DOHH2 (cell line): ENCODE measurements at regions not wholly inside any gene's neighbourhood (a gene's known extent, or its start where the extent isn't known, plus 50 kb on each side); places are given as distances from the start of the nearest gene placed in this dataset.

Source experiments
- CTCF ChIP-seq: fragments of 200-600 bp; sonication (generic); IDR thresholded peaks from one replicate; pipeline ENCODE4 v1.5.1; 2014; ENCODE audit warnings: antibody characterized with exemption, mild to moderate bottlenecking, low read depth, low read length; ENCODE audit not compliant: poor library complexity, severe bottlenecking
- EZH2phosphoT487 ChIP-seq: fragments of 200-600 bp; sonication (generic); IDR thresholded peaks from 2 replicates; pipeline ENCODE4 v1.6.1; 2017; ENCODE audit warnings: borderline replicate concordance, mild to moderate bottlenecking, antibody characterized with exemption, low read length, moderate library complexity, mixed read lengths

- no peak for TF ChIP-seq CTCF
- TF ChIP-seq EZH2phosphoT487, result no peak
These were observed 157.9 kb upstream of the CRY1 start for GRCh38 chr12:107251288-107251687.
